Activated naive CD4-positive, alpha-beta T cell treated with anti-CD3 and anti-CD28 coated beads, Interleukin-2, amount 10 ng/mL, durations not matched to agents 7 days and 5 days (primary cell): ENCODE measurements at regions not wholly inside any gene's neighbourhood (a gene's known extent, or its start where the extent isn't known, plus 50 kb on each side); places are given as distances from the start of the nearest gene placed in this dataset.

Experiments
- CTCF ChIA-PET: fragments of 350-600 bp; sonication (Branson Sonifier 250); formaldehyde crosslinking; loops from one replicate; lab custom pipeline; 2021; ENCODE audit warnings: antibody characterized with exemption; lab: Charles Lee
- DNase-seq: peaks from one replicate; pipeline ENCODE4 v3.0.0-alpha.2; 2020
- H3K27ac Mint-ChIP-seq: one replicate; pipeline ENCODE4 v1.8.0; 2021; ENCODE audit warnings: mild to moderate bottlenecking, moderate library complexity, mixed read lengths
- H3K27me3 Mint-ChIP-seq: one replicate; pipeline ENCODE4 v1.8.0; 2021; ENCODE audit warnings: mild to moderate bottlenecking, mixed read lengths
- H3K36me3 Mint-ChIP-seq: one replicate; pipeline ENCODE4 v1.8.0; 2021; ENCODE audit warnings: mixed read lengths
- H3K4me1 Mint-ChIP-seq: one replicate; pipeline ENCODE4 v1.8.0; 2021; ENCODE audit warnings: mixed read lengths
- H3K4me3 Mint-ChIP-seq: one replicate; pipeline ENCODE4 v1.8.0; 2021; ENCODE audit warnings: mild to moderate bottlenecking, moderate library complexity, mixed read lengths
- H3K9me3 Mint-ChIP-seq: one replicate; pipeline ENCODE4 v1.8.0; 2021; ENCODE audit warnings: mixed read lengths

DNA sequence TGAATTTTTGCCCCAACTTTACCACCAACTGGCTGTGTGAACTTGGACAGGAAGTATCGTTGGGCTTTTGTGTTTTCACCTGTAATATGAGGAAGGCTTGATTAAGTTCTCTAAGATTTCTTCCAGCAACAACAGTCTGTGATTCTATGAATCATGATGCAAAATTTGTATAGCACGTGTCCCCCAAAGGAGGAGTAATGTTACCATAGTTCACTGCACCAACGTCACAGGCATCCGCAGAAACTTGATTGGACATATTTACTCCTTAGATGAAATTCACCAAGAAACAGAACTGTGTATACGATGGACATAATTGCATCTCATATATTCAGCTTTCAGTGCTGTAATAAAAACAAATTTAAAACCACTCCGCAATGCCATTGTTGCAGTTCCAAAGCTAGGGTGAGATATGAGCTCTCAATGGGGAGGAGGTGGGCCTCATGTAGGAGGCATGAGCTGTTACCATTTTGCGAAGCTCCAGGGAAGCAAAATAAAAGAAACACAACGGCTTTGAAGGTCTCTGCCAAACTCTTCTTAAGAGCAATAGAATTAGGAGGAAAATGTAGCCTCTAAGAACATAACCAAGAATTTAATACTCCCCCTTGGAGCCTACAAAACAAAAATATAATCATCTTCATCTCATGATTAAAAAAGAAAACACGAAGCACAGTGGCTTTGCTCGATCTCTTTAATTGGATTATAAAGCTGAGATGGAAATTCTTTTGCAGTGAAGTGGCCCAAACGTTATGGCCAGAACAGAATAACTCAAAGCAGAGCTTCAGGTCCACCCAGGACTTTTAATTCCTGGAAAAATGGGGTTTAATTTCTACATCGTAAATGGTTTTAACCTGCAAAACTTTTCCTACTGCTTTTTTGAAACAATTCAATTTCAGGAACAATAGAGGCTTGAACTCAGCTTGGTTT lies 80.7 kb downstream of the CHST2 start:
- CTCF ChIA-PET = no interaction called here
- no peaks in the 10 kb centered on the region for H3K36me3 Mint-ChIP-seq
- no peaks in the 10 kb centered on the region for H3K4me1 Mint-ChIP-seq
- no peaks in the 10 kb centered on the region for H3K27me3 Mint-ChIP-seq
- DNase-seq = no peak
- no peaks in the 10 kb centered on the region for H3K9me3 Mint-ChIP-seq
- H3K27ac Mint-ChIP-seq = no peak overlapping the region
- no peak overlapping the region for H3K4me3 Mint-ChIP-seq

DNA sequence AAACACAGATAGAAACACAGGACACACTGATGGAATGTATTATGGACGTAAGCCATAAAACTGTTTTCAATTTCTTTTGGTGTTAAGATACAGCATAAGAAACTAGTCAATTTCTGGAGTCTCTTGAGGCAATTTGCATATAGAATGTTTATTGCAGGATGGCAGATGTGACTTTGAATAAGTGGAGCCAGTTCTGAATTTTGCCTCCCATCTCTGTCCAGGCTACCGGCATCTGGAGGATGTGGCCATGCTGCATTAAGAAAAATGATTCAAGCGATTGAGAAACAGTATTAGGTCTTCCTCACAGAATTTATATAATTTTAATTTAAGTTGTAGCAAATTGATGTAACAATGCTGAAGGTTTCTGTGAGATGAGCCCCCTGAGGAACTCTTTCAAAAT lies 81.5 kb downstream of the CHST2 start:
- Mint-ChIP-seq H3K4me1 (no peaks in the 10 kb centered on the region), H3K36me3 (no peaks in the 10 kb centered on the region), H3K27ac (no peak overlapping the region), H3K4me3 (no peak overlapping the region), H3K9me3 (no peaks in the 10 kb centered on the region), H3K27me3 (no peaks in the 10 kb centered on the region)
- no peak for DNase-seq
- CTCF ChIA-PET = no interaction called here

DNA sequence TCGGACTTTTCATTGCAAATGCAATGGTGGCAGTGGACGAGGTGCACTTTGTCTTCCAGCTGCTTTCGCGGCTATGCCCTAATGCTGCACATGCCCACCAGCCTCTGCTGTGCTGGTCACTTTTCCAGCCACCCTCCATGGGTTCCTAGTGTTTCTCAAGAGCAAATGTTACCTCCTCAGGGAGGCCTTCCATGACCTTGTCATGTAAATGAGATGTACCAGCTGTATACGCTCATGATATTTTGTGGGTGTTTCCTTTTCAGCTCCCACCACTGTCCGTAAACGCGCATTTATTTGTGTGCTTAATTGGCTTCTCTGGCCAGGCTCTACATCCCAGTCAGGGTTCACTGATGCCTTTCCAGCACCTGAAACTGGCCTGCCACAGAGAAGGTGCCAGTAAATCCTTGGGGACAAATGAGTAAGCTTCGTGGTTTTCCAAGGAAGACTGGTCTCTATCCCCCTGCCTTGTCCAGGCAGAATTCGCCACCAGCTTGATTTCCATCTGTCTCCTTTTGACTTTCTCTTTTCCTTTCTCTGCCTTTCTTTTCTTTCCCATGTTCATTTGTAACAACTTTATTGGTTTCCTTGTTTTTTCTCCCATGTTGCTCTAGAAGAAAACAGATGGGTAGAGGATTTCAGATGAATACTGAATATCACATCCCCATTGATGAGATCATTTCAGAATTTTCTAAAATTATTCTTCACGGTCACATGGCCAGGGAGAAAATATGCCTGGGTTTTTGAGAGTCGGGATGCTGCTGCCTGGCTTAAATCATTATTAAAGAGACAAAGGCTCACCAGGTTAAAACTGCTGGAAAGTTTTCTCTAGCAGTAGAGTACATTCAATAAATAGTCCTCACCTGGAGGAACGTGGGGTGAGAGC lies 82.5 kb downstream of the CHST2 start:
- Mint-ChIP-seq H3K4me3 (no peak overlapping the region), H3K4me1 (no peaks in the 10 kb centered on the region), H3K9me3 (no peaks in the 10 kb centered on the region), H3K27ac (no peak overlapping the region), H3K36me3 (no peaks in the 10 kb centered on the region), H3K27me3 (no peaks in the 10 kb centered on the region)
- CTCF ChIA-PET = interaction anchor here (1.1 kb wide), 1 partner anchor 81 kb away, joined by 3 read pairs; no protein-coding TSS in a partner anchor
- DNase-seq = no peak

DNA sequence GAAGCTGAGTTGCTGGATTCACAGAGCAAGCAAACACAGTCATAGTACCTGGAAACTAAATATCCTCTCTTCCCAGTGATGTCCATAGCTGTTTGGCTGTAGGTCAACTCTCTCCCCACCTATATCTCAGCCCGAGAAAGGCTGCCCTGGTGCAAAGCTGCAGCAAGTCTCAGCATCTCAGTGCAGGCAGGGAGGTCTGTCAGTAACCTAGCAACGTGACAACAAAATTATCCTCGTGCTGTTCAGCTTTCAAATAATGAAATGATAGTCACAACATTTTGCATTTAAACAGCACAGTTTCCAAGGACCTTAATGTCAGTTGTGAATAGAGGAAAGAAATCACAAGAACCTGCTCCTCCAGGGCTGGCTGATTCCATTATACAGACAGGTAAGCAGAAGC lies 83.6 kb downstream of the CHST2 start:
- Mint-ChIP-seq H3K4me3 (no peak overlapping the region), H3K36me3 (no peaks in the 10 kb centered on the region), H3K27me3 (no peaks in the 10 kb centered on the region), H3K27ac (no peak overlapping the region), H3K9me3 (no peaks in the 10 kb centered on the region), H3K4me1 (no peaks in the 10 kb centered on the region)
- CTCF ChIA-PET = interaction anchor here (0.5 kb wide), 1 partner anchor 97 kb away, joined by 6 read pairs; no protein-coding TSS in a partner anchor
- DNase-seq = no peak

DNA sequence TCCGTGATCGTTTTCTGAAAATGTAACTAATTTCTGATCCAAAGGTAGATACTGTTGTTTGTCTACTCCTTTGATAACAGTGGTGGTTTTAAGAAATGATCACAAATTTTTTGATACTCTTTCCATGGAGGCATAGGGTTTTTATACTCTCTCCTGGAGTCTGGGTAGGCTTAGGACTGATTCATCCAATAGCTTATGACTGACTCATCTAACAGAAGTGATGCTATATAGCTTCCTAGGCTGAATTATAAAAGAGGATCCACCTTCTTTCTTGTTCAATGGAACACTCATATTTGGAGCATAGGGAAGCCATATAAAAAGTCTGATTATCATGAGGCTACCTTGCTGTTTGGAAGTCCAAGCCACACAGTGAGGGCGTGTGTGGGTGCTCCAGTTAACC lies 84.3 kb downstream of the CHST2 start:
- Mint-ChIP-seq H3K27ac (no peak overlapping the region), H3K27me3 (no peaks in the 10 kb centered on the region), H3K9me3 (no peaks in the 10 kb centered on the region), H3K4me3 (no peak overlapping the region), H3K4me1 (no peaks in the 10 kb centered on the region), H3K36me3 (no peaks in the 10 kb centered on the region)
- DNase-seq = no peak
- CTCF ChIA-PET = no interaction called here

DNA sequence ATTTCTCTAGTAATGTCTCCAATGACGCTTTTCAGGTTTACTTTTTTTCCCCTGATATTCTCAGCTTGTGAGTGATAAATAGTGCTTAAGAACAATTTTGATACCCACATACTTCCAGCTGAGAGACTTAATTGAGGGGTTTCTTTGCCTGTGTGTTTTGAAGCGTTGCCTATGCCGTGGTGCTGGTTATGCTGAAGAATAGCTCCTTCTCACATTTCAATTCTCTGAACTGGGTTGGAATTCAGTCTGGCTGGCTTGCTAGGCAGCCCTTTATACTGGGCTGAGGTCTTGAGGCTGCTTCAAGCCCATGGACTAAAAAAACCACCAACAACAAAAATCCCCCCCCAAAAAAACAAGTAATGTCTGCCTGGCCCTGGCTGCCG lies 87.4 kb downstream of the CHST2 start:
- H3K4me3 Mint-ChIP-seq = no peak overlapping the region
- H3K27me3 Mint-ChIP-seq = no peaks in the 10 kb centered on the region
- CTCF ChIA-PET = interaction anchor here (0.7 kb wide), 1 partner anchor 83 kb away, joined by 3 read pairs; no protein-coding TSS in a partner anchor
- H3K27ac Mint-ChIP-seq = no peak overlapping the region
- no peaks in the 10 kb centered on the region for H3K36me3 Mint-ChIP-seq
- peaks cover 2% of the 10 kb centered on the region for H3K4me1 Mint-ChIP-seq
- no peaks in the 10 kb centered on the region for H3K9me3 Mint-ChIP-seq
- DNase-seq = no peak

DNA sequence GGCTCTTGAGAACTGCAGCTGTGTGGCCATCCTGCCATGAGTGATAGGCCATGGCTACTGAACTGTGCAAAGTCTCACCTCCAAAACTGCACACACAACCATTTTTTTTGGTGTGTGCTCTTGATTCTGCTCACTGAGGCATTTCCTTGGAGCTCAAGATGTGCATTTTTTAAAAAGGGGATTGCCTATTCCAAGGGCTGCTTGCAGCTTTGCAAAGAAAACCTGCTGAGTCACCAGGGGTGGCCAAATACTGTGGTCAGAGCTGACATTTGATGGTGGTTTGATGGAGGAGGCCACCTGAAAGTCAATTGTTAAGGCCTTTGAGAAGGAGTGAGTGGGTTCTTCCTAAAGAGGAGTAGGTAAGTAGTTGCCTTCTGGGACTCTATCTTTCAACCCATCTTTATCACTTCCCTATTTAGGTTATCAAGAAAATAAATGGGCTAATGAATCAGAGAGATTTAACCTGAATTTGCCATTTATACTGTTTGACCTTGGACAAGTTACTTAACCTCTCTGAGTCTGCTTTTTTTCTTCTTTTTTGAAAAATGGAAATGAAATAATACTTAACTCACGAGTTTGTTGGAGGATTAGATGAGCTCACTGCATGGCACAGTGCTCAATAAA lies 87.9 kb downstream of the CHST2 start:
- no peaks in the 10 kb centered on the region for H3K27me3 Mint-ChIP-seq
- H3K4me3 Mint-ChIP-seq = no peak overlapping the region
- H3K27ac Mint-ChIP-seq = no peak overlapping the region
- no peak for DNase-seq
- H3K4me1 Mint-ChIP-seq = peaks cover 2% of the 10 kb centered on the region
- H3K36me3 Mint-ChIP-seq = no peaks in the 10 kb centered on the region
- no peaks in the 10 kb centered on the region for H3K9me3 Mint-ChIP-seq
- CTCF ChIA-PET = no interaction called here

DNA sequence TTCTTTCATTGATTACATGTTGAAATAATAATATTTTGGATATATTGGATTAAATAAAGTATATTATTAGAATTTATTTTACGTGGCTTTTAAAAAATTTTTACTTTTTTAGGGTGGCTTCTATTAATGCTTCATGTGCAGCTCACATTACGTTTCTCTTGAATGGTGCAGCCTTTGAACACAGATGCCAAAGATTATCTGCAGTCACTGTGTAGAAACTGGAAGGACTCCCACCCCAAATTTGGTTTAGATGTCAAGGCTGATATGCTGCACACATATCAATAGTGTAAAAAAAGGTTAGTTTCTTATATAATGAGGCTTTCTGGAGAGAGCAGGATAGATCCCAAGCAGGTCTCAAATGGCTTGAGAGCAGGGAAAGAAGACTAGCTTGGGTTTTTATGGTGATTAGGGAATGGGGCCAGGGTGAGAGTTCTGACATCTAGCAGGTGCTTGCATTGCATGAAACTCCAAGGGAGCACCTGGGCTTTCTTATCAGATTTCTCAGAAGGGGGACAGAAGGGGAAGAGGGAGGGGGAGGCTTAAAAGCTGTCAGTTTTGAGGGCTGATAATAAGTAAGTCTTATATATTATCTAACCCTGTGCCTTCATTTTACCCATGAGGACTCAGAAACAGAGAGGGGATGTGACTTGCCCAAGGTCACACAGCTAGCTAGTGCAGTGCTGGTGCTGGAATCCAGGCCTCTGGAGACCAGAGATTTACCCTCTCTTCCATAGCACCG lies 89.6 kb downstream of the CHST2 start:
- Mint-ChIP-seq H3K27ac (no peak overlapping the region), H3K4me1 (peaks cover 2% of the 10 kb centered on the region), H3K27me3 (no peaks in the 10 kb centered on the region), H3K4me3 (no peak overlapping the region), H3K9me3 (no peaks in the 10 kb centered on the region), H3K36me3 (no peaks in the 10 kb centered on the region)
- CTCF ChIA-PET = interaction anchor here (1.0 kb wide), 1 partner anchor 11 kb away, joined by 3 read pairs; no protein-coding TSS in a partner anchor
- no peak for DNase-seq

DNA sequence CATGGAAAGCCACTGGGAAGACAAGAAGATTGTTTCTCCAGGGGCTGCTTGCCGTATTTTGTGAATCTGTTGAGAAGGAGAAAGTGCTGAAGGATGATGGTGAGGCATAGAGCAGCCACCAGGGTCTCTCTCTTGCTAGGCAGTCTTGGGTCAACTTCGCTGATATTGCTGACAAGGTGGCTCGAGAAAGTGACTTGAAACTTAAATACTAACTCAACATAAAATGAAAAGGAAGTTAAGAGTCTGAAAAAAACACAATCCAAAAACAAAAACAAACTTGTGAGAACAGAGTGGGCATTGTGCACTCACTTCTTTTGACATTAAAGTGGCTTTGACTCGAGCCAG lies 90.1 kb downstream of the CHST2 start:
- Mint-ChIP-seq H3K27me3 (no peaks in the 10 kb centered on the region), H3K9me3 (no peaks in the 10 kb centered on the region), H3K4me3 (no peak overlapping the region), H3K36me3 (no peaks in the 10 kb centered on the region), H3K4me1 (peaks cover 2% of the 10 kb centered on the region), H3K27ac (no peak overlapping the region)
- CTCF ChIA-PET = interaction anchor here (1.0 kb wide), 1 partner anchor 11 kb away, joined by 3 read pairs; no protein-coding TSS in a partner anchor
- DNase-seq = no peak

DNA sequence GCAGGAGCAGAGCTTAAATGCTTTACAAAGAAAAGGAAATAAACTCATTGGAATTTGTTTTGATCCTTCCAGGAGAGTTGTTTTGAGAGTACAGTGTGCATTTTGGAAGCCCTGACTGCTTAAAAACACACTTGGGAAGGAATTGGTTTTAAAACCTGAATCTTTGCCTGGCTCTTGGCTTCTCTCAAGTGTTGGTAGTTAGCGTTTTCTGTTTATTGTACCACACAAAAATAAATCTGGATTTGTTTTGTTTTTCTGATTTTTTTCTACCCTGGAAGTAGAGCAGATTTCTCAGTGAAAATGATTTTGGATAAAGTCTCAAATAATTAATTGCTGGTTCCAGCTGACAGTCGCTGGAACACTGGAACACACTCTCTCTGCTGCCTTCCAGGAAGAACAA lies 90.6 kb downstream of the CHST2 start:
- no peaks in the 10 kb centered on the region for H3K36me3 Mint-ChIP-seq
- H3K4me1 Mint-ChIP-seq = peaks cover 2% of the 10 kb centered on the region
- H3K9me3 Mint-ChIP-seq = no peaks in the 10 kb centered on the region
- H3K4me3 Mint-ChIP-seq = no peak overlapping the region
- DNase-seq = no peak
- H3K27ac Mint-ChIP-seq = no peak overlapping the region
- no peaks in the 10 kb centered on the region for H3K27me3 Mint-ChIP-seq
- CTCF ChIA-PET = no interaction called here

DNA sequence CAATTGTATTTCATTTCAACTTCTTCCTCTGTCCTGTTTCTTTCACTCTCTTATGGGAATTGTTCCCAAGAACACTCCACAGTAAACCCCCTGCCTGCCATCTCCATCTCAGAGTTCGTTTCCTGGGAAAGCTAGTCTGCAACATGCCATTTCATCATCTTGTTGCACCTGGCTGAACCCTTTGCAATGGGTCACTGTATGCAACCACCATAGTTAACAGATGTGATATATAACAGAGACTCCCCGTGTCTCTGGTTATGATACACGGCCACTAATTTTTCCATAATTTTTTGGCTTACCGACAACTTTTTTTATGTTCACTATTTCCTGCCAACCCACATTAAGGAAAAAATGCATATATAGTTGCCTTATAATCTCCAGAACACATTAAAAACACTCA lies 95.5 kb downstream of the CHST2 start:
- Mint-ChIP-seq H3K4me1 (peaks cover 10% of the 10 kb centered on the region), H3K27ac (no peak overlapping the region), H3K27me3 (no peaks in the 10 kb centered on the region), H3K9me3 (no peaks in the 10 kb centered on the region), H3K36me3 (no peaks in the 10 kb centered on the region), H3K4me3 (no peak overlapping the region)
- DNase-seq = no peak
- CTCF ChIA-PET = no interaction called here
